ENCODE measurements at regions not wholly inside any gene's neighbourhood (a gene's known extent, or its start where the extent isn't known, plus 50 kb on each side); places are given as distances from the start of the nearest gene placed in this dataset.

- no peak for DNase-seq
These were observed 65.0 kb upstream of the CCN6 start for GRCh38 chr6:111988926-111989325.

DNA sequence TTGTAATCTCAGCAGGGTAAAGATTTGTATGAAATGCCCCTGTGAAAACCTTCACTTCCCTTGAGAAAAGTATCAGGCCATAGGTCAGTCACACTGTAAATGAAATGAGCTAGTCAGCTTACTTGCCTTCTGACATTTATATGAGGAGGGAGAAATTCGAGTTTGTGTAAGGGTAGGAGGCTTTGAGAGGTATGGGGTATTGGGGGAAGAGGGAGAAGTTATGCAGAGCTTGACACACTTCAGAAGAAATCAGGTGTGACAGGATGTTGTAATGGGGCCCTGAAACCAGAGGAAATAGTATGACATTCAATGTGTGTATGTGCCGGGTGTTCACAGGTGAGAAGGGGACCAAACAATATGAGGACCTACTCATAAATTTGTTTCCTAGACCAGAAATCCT lies 64.2 kb upstream of the CCN6 start:
- DNase-seq, result no peak

- no peak for DNase-seq
These were observed 63.7 kb upstream of the CCN6 start for GRCh38 chr6:111990214-111990613.

- DNase-seq, result no peak
These were observed 61.1 kb upstream of the CCN6 start for GRCh38 chr6:111992851-111993250.

DNA sequence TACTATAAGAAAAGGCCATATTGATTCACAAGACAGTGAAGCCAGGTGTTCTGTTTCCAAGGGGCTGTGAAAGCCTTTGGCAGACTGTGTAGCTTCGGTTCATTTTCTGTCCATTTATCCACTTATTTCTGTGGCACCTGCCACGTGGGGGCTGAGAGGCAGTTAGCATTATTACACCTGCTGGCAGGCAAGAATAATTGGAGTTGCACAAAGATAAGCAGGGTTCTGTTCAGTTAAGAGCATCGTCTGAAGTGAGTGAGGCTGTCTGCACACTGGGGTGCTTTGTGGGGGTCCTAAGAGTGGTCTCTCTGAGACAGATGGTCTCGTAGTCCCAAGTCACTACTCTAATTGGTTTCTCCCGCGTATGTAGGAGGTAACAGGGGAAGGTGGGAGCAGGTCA lies 60.6 kb upstream of the CCN6 start:
- no peak for DNase-seq

GRCh38 chr6:111994791-111995190 lies 59.1 kb upstream of the CCN6 start:
- no peak for DNase-seq

DNA sequence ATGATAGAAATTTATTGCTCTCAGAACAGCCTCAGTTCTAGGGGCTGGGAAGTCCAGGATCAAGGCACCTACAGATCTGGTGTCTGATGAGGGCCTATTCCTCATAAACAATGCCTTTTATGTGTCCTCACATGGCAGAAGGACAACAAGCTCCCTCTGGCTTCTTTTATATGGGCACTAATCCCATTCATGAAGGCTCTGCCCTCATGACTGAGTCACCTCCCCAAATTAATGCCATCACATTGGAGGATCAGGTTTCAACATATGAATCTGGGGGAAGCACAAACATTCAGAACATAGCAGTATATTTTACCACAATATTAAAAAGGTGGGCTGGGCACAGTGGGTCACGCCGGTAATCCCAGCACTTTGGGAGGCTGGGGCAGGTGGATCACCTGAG lies 58.5 kb upstream of the CCN6 start:
- DNase-seq, result no peak

DNA sequence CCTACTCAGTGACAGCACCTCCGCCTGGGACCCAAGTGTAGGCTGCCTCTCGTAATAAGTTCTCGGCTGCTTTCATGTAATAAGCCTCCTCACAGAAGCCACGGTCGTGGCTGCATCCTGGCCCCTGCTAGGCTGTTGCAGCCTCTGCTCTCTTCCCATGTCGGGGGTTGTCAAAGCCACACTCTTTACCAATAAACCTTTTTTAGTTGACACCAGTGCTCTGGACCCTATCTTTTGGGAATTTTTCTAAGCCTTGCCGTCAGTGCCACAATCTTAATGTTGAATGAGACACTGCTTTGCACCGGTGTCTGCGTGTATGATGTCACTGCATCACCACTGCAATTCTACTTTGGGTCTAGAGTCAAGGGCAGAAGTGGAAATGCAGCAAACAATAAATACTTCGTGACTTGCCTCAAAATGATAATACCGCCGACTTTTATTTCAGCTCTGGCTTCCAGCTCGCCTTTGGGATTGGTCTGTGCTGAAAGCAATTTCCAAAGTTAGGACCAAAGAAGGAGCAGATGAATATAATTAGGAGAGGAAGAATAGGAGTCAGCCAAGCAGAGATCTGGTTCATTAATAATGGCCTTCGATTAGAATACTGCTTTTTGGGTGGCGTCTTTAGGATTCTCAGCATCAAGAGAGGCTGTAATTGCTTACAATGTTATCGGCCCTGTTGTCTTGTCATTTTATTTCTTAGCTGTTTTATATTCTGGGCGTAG lies 57.6 kb upstream of the CCN6 start:
- no peak for DNase-seq

DNA sequence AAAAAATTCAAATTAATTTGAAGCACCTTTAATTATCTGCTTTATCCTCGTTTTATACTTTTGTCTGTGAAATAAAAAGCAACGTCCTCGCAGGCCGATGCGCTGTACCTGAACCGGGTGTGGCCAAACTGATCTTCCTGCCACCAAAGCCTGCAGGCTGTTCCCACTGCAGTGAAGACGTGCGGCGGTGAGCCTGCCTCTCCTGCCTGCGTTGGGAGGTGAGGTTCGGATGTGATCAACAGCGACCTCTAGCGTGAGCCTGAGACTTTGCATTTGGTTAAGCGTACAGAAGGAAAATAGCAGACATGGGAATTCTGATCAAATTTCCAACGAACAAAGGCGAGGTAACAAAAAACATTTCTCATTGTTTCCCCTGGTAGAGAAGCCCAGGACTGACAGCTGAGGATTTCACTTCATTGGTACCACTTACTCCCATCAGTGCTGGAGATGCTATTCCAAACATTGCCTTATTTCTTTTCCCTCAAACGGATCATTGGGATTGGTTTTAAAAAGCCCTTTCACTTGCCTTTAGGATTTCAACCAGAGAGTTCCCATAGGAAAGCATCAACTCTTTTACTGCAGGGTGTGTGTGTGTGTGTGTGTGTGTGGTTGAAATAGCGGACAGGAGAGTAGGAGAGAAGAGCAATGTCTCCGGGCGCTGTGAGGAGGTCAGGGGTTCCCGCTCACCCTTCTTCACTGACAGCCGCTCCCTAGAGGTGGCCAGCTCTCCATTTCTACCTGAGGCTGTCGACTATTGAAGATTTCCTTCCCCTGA lies 56.6 kb upstream of the CCN6 start:
- DNase-seq, result peak; percentile 69

DNA sequence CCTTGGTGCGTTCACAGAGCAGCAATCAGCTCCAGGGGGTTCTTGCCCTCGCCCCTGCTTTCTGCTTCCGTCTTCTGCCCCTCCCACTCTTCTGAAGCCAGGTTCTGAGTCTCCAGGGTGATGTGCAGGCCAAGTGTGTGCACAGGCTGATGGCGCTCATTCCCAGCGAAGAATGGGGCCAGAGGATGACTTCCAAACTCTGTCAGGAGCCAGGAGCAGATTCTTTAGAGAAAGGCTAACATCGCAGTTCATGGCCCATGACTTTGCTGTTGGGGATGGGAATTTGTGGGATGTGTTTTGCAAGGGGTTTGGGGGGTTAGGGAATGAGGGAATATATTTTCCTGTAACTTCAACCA lies 56.1 kb upstream of the CCN6 start:
- no peak for DNase-seq

GRCh38 chr6:112002307-112002706 lies 51.6 kb upstream of the CCN6 start:
- no peak for DNase-seq

All from activated CD4-positive, CD25-positive, alpha-beta regulatory T cell treated with anti-CD3 and anti-CD28 coated beads, Interleukin-2, amount 50 U/mL, for 72 hours (primary cell).